ENCODE measurements at regions not wholly inside any gene's neighbourhood (a gene's known extent, or its start where the extent isn't known, plus 50 kb on each side); places are given as distances from the start of the nearest gene placed in this dataset.

DNA sequence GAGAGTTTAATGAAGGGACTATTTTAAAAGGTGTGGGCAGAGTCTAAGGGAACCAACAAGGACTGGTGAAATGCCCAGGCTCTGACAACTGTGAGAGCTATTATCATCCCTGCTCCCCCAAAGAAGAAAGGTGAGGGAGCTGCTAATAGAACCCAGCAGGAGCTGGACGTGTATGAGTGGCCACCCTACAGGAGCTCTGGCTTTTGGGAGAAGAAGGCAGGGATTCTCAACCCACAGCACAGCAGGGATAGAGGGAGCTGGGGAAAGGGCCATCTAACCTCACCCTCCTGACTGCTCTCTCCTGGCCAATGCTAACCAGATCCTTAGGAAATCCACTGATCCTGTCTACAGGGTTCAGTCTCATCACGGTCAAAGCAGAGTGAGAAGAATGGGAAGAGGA is 57.1 kb downstream of the GRIN2B start:
- no peak for TF ChIP-seq CTCF (IDR thresholded peaks at IDR 0.05; ENCODE audit: low read depth, low read length, missing control alignments)
- in situ Hi-C loops (cut with HindIII; ENCODE audit: low pct_ligation_motif_present, low sequenced_read_pairs) = no loop called here
- no peaks in the 10 kb centered on the region for H3K36me3 ChIP-seq (replicated peaks)
- H3K27ac ChIP-seq = no peak overlapping the region
- DNase-seq = no peak
- H3K27me3 ChIP-seq (replicated peaks) = no peaks in the 10 kb centered on the region
- no peak overlapping the region for H3K4me3 ChIP-seq (ENCODE audit: low read depth, low read length)

GRCh38 chr12:13918897-13919296 is 62.5 kb downstream of the GRIN2B start:
- Histone ChIP-seq H3K27ac (no peak overlapping the region), H3K27me3 (replicated peaks) (no peaks in the 10 kb centered on the region), H3K4me3 (ENCODE audit: low read depth, low read length) (no peak overlapping the region), H3K36me3 (replicated peaks) (no peaks in the 10 kb centered on the region)
- TF ChIP-seq CTCF (IDR thresholded peaks at IDR 0.05; ENCODE audit: low read depth, low read length, missing control alignments) = no peak
- DNase-seq = no peak
- in situ Hi-C loops (cut with HindIII; ENCODE audit: low pct_ligation_motif_present, low sequenced_read_pairs) = no loop called here

GRCh38 chr12:13915096-13915495 is 66.3 kb downstream of the GRIN2B start:
- Histone ChIP-seq H3K36me3 (replicated peaks) (no peaks in the 10 kb centered on the region), H3K27me3 (replicated peaks) (no peaks in the 10 kb centered on the region), H3K4me3 (ENCODE audit: low read depth, low read length) (no peak overlapping the region), H3K27ac (no peak overlapping the region)
- no peak for DNase-seq
- in situ Hi-C loops (cut with HindIII; ENCODE audit: low pct_ligation_motif_present, low sequenced_read_pairs) = no loop called here
- no peak for TF ChIP-seq CTCF (IDR thresholded peaks at IDR 0.05; ENCODE audit: low read depth, low read length, missing control alignments)

DNA sequence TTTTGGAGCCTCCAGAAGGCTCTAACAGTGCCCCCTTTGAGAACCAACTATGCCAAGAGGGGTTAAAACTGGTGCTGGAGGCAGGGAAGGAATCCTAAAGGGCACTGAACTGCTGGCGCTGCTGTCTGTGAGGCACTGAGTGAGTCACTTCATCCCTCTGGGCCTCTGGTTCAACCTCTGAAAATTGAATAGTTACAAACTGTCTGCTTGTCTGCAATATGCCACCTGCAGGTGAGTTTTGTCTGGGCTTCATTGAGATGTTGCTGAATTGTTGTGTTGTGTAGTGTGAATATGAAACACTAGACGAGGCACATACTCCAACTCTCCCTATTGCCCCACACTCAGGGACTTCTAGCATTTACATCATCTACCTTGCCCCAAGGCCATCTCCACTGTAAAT is 68.0 kb downstream of the GRIN2B start:
- Histone ChIP-seq H3K36me3 (replicated peaks) (no peaks in the 10 kb centered on the region), H3K27me3 (replicated peaks) (no peaks in the 10 kb centered on the region), H3K27ac (no peak overlapping the region), H3K4me3 (ENCODE audit: low read depth, low read length) (no peak overlapping the region)
- in situ Hi-C loops (cut with HindIII; ENCODE audit: low pct_ligation_motif_present, low sequenced_read_pairs) = no loop called here
- no peak for DNase-seq
- no peak for TF ChIP-seq CTCF (IDR thresholded peaks at IDR 0.05; ENCODE audit: low read depth, low read length, missing control alignments)

- H3K27ac ChIP-seq = no peak overlapping the region
- no peak for TF ChIP-seq CTCF (IDR thresholded peaks at IDR 0.05; ENCODE audit: low read depth, low read length, missing control alignments)
- in situ Hi-C loops (cut with HindIII; ENCODE audit: low pct_ligation_motif_present, low sequenced_read_pairs) = no loop called here
- H3K36me3 ChIP-seq (replicated peaks) = no peaks in the 10 kb centered on the region
- DNase-seq = no peak
- H3K27me3 ChIP-seq (replicated peaks) = no peaks in the 10 kb centered on the region
- no peak overlapping the region for H3K4me3 ChIP-seq (ENCODE audit: low read depth, low read length)
Observed at GRCh38 chr12:13911756-13912554, 69.4 kb downstream of the GRIN2B start.

DNA sequence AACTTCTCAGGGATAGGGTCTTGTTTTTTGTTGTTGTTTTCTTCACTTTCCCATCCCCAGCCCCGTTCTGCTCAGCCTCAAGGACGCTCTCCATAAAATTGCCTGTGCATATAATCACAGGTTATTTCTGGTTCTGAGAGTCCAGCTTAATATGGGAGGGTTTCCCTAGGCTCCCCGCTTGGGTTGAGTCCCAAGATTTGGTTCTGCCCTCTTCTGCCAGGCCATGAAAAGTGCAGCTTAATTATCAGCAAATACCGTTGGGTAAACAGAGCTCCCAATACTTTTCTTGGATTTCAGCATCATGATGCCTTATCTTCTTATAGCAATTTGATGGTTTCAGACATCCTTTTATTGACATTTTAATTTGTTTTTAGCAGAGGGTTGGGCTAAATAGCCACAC is 75.6 kb downstream of the GRIN2B start:
- H3K4me3 ChIP-seq (ENCODE audit: low read depth, low read length) = no peak overlapping the region
- in situ Hi-C loops (cut with HindIII; ENCODE audit: low pct_ligation_motif_present, low sequenced_read_pairs) = no loop called here
- H3K36me3 ChIP-seq (replicated peaks) = no peaks in the 10 kb centered on the region
- H3K27me3 ChIP-seq (replicated peaks) = no peaks in the 10 kb centered on the region
- H3K27ac ChIP-seq = no peak overlapping the region
- no peak for TF ChIP-seq CTCF (IDR thresholded peaks at IDR 0.05; ENCODE audit: low read depth, low read length, missing control alignments)
- no peak for DNase-seq
